GM12872 (cell line): ENCODE measurements at regions not wholly inside any gene's neighbourhood (a gene's known extent, or its start where the extent isn't known, plus 50 kb on each side); places are given as distances from the start of the nearest gene placed in this dataset.

Source experiments
- CTCF ChIP-seq: IDR thresholded peaks from 3 replicates; pipeline ENCODE4 v1.5.1; 2011; ENCODE audit warnings: low read depth, mild to moderate bottlenecking, low read length, moderate library complexity; ENCODE audit not compliant: insufficient read depth

- no peak for TF ChIP-seq CTCF
These were observed 114.9 kb downstream of the KIF26A start for GRCh38 chr14:104253223-104253822.

DNA sequence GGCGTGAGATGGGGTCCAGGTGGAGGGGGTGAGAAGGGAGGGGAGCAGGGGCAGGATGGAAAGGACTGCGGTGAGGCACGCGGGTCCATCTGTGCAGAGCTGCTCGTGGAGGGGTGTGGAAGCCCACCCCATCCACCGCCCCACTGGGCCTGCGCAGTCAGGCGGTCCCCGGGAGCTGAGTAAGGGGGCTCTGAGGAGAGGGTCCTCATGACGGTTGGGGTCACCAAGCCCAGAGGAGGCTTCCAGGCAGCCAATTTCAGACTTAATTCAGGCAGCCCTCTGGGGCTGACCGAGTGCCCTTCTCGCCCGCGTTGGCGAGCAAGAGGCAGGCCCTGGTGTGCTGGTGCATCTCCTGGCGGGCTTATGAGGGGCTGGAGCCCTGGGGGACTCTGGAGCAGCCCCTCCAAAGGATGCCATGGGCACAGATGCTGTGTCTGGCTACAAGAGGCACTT, 115.5 kb downstream of the KIF26A start:
- TF ChIP-seq CTCF: no peak

DNA sequence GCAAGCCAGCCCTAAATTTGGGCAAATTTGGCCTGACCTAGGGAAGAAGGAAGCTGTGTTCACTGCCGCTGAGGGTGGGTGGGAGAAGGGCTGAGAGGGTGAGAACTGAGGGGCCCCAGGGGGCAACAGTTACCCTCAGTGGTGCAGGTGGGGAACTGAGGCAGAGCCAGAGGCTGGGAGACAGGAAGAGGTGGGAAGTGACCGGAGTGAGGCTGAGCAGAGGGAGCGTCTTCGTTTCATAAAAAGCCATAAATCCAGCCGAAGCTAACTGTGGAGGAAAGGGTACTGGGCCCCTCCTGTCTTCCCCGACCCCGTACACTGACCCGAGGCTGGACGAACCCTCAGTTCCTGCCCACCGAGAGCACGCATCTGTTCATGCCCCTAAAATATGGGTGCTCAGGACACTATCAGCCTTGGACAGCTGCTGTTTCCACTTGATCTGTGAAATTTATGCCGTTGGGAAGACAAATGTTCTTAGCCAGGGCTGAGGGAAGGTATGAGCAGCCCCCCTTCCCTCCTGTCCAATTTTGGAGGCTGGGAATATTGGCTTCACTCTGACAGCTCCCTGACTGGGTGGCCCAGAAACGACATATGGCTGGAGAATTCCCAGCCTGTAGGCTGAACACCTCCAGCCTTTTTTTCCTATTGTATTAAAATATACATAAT, 116.5 kb downstream of the KIF26A start:
- no peak for TF ChIP-seq CTCF

- no peak for TF ChIP-seq CTCF
These were observed 117.6 kb downstream of the KIF26A start for GRCh38 chr14:104256025-104256424.

DNA sequence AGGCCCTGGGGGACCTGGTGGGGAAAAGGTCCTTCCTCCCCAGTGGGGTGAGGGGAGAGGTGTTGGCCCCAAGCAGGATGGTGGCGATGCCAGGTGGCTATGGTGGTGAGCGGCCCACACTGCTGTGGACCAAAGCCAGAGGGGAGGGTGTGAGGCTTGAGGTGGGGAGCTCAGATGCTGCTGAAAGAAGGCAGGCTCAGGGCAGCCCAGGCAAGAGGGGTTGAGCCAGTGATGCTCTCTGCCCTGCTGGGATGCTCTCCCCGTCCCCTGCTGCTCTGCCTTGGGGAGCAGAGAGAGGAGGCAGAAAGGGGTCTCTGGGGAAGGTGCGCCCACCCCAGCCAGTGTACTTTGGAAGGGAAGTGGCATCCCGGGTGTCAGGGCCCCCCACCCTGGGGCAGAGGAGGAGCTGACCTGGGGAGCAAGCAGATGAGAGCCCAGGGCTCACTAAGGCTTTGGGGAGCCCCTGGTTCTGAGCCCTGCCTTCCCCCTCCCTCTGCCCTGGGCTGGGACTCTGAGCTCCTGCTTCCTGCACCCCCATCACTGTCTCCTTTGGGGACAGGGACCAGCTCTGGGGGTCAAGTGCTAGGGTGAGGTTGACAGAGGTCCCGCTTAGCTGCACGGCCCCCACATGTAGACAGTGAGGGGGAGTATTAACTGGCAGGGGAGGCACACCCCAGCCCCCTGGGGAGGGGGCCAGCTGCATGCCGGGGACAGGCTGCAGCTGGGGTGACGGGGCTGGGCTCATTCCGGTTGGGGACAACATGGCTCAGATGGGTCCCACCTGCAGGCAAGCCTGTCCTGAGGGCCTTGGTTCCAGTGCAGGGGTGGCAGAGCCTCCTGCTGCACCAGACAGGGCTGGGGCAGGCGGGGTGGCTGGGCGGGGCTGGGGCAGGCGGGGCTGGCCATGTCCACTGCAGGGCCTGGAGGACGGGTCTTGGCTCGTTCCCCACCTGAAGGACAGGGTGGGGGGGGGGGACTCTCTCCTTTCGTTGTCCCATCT, 124.4 kb downstream of the KIF26A start:
- no peak for TF ChIP-seq CTCF

GRCh38 chr14:104263675-104264358, 125.4 kb downstream of the KIF26A start:
- no peak for TF ChIP-seq CTCF
